GM19351 (cell line): ENCODE measurements at regions not wholly inside any gene's neighbourhood (a gene's known extent, or its start where the extent isn't known, plus 50 kb on each side); places are given as distances from the start of the nearest gene placed in this dataset.

Source experiments
- ATAC-seq: cut with Tn5 transposase; IDR thresholded peaks from one replicate; pipeline ENCODE4 v1.9.1; 2021; ENCODE audit warnings: mild to moderate bottlenecking, moderate library complexity; ENCODE audit not compliant: unreplicated experiment

DNA sequence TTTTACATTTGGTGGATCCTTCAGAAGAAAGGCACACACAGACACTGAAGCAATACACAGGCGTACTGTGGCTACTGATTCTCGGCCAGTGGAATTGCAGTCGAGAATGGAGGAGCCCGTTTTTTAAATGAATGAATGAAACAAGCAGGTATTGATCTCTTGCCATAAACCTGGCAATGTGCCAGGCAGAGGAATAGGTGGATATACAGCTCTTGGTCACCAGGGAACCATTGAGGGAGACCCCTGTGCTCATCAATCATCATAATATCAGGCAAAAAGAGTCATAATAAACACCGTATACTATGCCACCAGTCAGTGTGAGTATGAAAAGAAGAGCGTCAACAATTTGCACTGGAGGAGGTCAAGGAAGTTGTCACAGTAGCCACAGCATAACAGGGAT is 140.3 kb upstream of the FOXF1 start:
- ATAC-seq, result no peak

DNA sequence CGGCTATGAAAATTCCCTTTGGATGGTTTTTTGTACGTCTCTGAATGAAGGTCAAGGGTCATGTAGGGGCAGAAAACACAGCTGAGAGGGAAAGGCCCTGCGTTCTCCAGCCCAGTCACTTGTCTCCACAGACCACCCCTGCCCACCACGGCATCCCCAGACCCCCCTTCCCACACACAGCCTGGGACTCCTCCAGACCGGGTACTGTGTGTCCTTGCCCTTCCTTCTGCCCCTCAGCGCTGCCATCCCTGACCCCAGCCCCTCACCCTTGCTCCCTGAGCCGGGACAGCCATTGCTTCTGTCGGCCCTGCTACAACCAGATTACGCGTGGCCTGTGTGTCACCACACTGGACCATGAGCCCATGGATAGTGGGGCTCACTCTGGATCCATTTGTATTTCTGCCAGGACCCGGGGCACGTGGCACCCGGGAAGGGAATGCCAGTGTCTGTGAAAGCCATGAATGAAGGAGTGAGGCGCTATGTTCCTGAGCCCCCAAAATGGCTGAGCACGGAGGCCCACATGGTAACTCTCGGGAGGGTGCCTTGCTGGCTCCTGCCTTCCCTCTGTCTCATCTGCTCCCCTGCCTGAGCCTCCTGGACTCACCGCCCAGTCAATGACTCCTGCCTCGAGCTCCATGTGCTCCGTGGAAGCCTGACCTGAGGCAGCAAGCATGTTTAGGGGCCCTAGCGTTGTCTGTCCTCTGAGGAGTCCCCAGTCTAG is 139.1 kb upstream of the FOXF1 start:
- ATAC-seq, result no peak

DNA sequence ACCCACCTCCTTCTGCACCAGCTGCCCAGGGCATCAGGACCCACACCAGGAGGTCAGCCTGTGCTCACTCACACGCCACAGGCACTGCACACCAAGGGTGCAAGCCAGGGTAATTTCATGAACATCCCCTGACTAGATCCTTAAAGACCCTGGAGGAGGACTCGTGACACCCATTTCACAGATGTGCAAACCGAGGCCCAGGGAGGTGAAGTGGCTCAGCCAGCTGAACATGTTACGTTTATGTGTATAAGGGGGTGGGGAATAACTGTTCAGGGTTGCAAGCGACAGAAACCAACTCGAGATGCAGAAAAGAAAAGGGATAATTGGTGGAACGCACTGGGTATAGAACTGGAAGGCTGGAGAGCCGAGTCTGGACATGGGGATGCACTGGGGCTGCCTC is 138.1 kb upstream of the FOXF1 start:
- no peak for ATAC-seq

DNA sequence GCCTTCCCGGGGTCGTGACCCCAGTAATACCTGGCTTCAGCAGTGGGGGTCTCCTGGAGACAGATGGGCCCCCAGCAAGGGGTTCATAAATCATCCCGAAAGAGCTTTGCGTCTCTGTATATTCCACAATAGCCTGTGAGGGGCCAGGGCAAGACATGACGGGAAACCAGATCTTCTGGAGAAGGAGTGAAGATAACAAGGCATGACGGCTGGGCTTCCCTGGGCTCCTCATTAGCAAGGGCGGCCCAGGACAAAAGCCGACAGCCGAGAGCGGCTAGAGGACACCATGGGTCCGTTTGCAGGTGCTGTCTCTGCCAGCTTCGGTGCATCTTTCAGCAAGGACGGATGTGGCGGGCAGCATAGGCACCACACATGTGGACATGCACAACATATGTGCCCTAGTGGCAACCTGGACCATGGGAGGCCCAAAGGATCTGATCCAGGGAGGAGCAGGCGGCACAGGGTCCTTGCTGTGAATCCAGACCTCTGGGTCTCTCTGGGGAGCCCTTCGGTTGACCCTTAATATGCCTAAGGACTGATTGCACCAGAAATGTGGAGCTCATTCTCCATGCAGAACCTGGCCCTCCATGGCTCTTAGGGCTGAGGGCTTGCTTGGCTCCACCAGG is 136.9 kb upstream of the FOXF1 start:
- ATAC-seq, result no peak

DNA sequence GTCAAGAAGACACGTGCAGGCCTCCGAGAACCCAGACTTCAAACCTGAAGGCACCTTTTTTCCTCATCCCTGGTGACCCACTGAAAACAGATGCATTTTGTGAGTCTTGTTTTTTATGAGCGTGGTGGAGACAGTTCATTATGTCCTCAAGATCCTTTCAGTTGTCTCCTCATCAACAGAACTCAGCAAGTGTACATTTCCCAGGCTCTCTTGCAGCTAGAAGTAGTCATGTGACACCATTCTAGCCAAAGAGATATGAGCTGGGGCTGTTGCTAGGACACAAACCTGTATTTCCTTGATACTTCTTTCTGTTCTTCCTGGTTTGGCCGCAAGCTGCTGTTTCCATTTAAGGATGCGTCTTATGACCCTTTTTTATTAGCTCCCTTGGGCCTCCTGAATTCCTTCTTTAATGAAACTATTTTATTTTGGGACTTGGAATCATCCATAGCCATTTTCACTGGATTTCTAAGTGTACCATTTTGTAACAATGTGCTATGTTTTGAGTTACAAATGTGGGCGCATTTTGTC is 135.7 kb upstream of the FOXF1 start:
- no peak for ATAC-seq

DNA sequence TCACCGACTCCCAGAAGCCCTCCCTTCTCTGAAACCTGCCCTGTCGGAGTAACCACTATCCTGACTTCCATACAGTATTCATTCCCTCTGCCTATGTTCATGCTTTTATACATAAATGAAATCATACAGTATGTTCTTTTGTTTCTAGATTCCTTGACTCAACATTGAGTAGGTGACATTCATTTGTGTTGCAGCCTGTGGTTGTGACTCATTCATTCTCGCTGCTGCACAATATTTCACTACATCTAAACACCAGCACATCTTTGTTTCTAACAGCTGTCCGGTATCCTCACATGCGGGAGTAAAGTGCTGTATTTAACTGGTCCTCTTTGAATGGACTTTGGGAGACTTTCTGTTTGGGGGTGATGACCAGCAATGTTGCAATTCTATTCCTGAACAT is 135.0 kb upstream of the FOXF1 start:
- ATAC-seq, result no peak

DNA sequence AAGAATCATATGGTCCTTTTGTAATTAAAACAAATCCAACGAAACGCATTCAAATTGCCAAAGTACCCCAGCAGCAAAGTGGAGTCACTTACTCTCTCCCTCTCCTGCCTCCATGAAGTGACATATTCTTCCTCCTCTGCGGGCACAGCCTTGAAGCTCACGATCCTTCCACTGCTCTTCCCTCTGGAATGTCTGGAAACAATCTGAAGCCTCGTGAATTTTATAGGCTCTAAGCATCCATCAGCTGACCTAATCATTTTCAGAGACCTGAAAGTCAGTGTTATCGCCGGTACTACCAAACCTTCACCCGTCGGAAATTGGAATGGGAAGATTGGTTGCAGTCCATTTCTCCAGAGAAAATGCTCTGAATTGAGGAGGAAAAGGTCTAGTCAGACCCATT is 134.5 kb upstream of the FOXF1 start:
- no peak for ATAC-seq

DNA sequence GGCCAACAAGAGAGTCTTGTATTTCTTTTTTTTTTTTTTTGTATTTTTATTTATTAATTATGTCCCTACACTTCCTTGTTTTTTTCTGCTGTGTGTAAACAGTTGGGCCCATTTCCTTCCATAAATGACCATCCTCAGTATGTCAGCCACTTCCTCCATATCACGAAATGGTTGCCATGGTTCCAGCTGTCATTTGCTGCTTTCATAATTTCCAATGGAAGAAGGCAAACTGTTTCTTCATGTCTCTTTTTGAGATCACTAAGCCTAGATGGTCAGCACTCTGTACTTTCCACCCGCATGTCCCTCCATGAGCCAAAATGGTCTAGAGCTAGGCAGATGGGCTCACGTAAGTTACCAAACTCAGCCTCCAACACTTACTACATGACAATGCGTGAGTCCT is 133.5 kb upstream of the FOXF1 start:
- ATAC-seq, result no peak

DNA sequence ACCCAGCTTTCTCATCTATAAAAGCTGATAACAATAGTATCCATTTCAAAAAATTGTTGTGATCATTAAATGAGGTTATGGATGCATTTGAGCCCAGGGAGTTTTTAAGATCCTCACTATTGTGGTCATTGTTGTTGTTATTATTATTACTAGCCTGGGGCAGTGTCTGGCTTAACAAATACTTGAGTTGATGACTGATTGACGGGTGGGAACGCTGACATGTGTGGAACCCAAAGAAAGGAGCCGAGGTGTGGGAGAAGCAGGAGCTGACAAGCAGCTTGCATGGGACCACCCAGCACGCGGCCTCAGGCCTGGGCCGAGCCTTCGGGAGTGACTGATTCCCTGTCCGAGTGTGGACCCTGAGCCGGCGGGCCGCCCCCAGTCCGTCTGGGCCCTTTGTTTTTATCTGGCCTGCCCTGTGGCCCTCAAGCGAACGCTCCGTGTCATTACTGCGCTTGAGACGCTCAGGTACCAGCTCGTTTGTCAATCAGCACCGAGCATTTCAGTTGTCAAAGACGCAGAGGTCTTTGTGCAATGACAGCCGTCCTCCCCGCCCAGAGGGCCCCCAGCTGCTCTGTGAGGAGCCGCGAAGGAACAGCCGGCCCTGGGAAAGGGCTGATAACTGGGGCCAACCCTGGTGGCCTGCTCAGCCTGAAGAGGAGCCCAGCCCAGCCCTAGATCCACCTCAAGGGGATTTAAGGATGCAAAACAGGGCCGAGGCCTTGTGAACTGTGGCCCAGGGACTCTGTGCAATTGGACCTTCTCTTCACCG is 132.9 kb upstream of the FOXF1 start:
- ATAC-seq, result no peak

DNA sequence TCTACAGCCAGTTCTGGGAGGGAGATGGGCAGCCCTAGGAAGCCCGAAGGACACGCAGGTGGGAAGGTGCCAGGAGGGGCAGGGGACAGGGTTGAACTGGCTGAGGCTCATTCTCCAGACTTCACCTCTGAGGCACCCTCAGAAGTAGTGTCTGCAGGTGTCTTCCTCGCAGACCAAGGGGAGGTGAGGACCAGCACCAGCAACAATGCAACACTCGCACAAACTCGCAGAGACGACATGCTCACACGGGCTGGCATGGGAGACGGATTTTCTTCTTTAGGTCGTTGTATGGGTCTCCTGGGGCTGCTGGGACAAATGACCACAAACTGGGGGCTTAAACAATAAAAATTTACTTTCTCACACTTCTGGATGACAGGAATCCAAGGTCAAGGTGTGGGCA is 132.2 kb upstream of the FOXF1 start:
- no peak for ATAC-seq

DNA sequence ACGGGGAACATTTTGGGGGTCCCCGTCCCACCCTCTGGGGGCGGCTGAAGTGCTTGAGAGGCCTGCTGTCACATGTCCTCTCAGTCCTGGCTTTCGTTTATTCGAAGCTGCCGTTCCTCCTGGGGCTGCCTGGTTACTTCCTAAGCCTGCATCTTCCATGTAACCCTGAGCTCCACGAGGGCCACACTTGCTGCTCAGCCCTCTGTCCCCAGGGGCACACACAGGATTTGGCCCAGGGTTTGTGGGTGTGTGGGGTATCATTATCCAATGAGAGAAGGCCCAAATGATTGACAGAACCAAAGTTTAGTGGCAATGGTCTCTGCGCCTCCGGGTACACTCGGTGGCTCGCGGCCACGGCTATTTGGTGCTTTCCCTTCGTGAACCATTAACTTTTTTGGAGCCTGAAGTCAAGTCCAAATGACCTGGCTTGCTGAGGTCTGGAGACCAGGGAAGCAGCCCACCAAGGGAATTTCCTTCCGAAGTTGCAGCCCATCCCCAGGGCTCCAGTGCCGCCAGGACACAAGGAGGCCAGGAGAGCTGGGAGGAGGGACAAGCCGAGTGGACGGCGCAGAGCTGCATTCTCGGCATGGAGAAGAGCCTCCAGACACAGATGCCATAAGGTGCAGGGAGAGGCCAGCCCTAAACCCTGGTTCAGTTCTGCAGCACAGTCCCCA is 131.4 kb upstream of the FOXF1 start:
- ATAC-seq, result no peak

DNA sequence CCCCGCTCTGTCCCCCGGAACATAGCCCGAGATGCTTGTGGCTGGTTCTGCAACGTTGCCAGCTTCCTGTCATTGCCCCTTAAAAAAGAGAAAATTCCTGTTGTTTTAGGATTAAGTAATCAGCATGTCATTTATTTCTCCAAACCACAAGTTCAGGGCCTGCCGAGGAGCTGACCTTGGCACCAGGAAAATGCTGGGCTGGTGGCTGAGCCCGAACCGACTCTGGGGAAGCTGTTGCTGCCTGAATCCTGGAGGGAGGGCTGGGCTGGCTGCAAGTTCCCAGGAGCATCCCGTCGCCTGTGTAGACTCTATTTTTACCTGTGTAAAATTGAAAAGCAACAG is 130.9 kb upstream of the FOXF1 start:
- ATAC-seq, result no peak

DNA sequence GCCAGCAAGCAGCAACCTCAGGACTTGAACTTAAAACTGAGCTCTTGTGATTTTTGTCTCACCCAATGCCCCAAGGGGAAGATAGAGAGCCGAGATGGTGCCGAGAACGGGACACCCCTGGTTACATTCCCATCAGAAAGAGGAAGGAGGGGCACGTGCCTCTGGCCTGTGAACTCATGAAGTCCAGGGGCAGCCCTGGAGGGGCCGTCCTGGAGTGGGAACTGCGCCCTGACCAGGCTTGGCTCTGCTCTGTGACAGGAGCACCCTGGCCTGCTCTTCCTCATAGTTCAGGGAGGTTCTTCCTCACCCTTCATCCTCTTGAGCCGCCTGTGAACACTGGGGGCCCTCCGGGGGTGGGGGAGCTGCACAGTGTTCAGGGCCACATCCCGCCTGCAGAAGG is 130.3 kb upstream of the FOXF1 start:
- ATAC-seq, result no peak

DNA sequence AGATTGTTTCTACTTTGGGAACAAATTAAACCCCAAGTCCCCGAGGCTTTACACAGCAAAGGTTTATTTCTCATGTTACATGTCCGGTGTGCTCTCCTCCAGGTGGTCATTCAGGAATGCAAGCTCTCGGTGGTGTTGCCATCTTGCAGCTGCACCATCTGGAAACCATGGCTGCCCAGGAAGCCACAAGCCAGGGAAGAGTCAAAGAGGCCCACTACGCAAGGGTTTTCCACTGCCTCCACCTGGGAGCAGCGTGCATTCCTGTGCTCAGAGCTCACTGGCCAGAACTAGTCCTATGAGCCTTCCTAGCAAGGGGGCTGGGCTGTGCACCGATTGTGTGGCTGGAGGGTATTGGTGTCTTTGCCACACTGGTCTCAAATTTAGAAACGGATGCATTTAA is 128.8 kb upstream of the FOXF1 start:
- no peak for ATAC-seq

DNA sequence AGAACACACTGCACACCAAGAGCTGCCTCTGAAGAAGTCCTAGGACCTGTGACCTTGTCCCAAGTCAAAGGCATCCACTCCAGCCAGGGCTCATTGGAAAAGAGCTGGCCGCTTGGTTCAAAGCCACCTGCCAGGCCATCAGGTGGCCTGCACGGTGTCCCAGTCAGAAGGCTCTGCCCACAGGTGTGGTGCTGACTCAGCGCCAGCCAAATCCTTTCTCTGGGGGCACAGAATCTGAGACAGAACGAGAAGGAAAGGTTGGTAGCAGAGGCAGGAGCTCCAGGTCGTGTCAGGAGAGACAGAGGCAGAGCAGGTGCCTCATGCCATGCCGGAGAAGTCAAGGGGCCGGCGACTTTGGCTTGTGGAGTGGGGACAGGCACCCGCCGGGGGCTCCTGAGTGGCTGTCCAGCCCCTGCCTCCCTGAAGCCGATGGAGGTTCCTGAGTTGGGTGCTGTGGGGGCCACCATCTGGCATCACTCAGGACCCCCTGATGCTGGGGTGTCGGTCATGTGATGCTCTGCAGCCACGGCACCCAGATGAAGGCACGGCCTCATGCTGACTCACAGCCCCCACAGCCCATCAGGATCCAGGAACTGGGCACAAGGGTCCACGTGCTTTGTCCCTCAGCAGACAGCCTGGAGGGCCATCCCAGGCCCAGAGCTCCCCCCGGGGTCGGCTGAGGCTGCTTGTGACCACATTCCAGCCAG is 128.1 kb upstream of the FOXF1 start:
- ATAC-seq, result no peak

DNA sequence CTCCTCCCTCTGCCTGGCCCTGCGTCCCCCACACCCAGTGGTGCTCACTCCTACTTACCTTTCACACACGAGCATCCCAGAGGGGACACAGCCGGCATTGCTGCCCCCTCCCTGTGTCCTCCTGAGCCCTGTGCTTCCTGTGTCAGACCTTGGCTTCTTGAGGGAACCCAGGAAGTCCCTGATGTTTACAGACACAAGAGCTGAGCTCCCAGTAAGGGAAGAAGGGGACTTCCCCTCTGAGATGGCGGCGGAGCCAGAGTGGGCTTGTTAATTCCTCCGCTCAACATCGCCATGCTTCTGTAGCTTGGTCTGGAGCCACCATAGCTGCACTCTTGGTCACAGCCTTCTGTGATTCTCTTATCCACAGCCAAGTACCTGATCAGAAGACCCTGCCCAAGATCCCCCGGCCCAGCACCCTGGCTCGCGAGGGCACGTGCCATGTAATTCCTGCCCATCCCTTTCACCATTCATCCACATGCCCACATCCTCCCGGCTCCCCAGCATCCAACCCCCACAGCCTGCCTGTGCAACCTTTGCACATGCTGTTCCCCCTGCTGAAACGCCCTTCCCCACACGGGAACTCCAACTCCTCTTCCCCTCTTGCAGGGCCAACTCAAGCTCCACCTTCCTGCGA is 127.4 kb upstream of the FOXF1 start:
- no peak for ATAC-seq

DNA sequence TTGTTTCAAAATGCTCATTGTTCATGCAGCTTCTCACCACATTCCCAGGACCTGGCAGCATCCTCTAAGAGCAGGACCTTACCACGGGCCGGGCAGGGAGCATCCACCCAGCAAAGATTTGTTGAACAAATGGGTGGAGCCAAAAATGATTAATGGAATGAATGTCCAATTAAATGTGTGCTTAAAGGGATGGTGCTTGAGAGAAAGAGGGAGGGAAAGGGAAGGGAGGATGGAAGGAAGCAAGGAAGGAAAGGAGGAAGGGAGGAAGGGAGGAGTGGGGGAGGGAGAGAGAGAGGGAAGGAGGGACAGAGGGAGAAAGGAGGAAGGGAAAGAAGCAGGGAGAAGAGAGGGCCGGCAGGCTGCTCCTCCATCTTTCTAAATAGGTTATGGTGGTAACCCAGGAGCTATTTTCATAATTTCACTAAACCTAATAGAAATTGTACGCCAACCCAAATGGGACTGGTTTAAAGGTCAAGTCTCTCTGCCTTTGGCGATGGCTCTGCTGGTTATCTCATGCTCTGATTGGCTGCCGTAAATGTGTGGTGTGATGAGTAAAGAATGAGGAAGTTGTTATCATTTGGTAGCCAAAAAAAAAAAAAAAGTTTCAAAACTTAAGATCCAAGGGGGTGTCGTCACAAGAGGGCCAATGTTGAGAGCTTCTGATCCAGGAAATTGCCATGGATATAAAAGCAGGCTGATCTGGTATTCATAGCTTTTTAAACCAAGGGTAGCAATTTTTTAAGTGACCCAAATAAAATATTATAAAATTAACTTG is 126.7 kb upstream of the FOXF1 start:
- no peak for ATAC-seq

DNA sequence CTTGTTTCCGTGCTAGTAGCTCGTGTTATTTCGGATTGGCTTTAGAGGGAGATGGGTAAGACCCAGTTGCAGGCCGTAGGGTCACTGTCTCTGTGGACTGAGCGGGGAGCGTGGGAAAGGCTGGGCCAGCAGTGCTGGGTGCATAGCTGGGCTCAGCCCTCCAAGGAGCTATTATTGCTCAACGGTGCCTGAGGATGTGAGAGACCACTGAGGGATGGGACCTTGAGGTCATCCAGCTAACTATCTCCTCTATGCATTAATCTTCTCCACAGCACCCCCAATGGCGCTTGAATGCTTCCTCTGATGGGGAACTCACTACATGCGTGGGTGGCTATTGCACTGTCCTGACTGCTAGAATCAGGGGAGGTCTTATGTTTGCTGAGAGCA is 126.1 kb upstream of the FOXF1 start:
- no peak for ATAC-seq

DNA sequence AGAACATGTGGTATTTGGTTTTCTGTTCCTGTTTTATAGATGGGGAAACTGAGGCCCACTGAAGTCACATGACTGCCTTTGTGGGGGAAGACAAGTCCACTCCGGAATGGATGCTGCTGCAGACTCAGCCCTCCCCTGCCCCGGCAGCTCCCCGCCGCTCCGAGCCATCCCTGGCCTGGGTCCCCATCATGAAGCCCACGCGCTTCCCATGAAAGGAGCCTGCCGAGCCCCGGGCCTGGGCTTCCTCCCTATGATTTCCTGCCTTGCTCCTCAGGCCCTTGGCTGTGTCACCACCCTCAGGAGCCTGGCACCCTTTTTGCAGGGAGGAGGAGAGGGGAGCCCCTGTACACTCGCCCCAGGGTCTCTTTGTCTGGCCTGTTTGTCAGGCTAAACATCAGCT is 125.3 kb upstream of the FOXF1 start:
- no peak for ATAC-seq
